WTC11 (cell line): ENCODE measurements at regions not wholly inside any gene's neighbourhood (a gene's known extent, or its start where the extent isn't known, plus 50 kb on each side); places are given as distances from the start of the nearest gene placed in this dataset.

Experiments
- ATAC-seq: fragments of 200-7000 bp; cut with Tn5 transposase; 2 replicates; pipeline ENCODE4 v1.10.0; 2021; ENCODE audit warnings: mild to moderate bottlenecking, moderate library complexity
- CTCF ChIA-PET: fragments of 300-600 bp; sonication (Branson Sonifier 250); formaldehyde crosslinking; loops from one replicate; lab custom pipeline; 2021; ENCODE audit warnings: antibody characterized with exemption; lab: Charles Lee
- POLR2A ChIA-PET: fragments of 350-600 bp; sonication (Branson Sonifier 250); formaldehyde crosslinking; loops from one replicate; lab custom pipeline; 2021; ENCODE audit warnings: antibody characterized with exemption; lab: Charles Lee
- DNase-seq: peaks from one replicate; pipeline ENCODE4 v3.0.0; 2021; ENCODE audit warnings: low spot score
- H3K27ac Mint-ChIP-seq: 2 replicates; pipeline ENCODE4 v1.8.0; 2021; ENCODE audit warnings: mixed read lengths
- H3K27me3 Mint-ChIP-seq: 2 replicates; pipeline ENCODE4 v1.8.0; 2021; ENCODE audit warnings: low read depth, mild to moderate bottlenecking, moderate library complexity, mixed read lengths
- H3K36me3 Mint-ChIP-seq: 2 replicates; pipeline ENCODE4 v1.8.0; 2021; ENCODE audit warnings: mixed read lengths
- H3K4me1 Mint-ChIP-seq: 2 replicates; pipeline ENCODE4 v1.8.0; 2022; ENCODE audit warnings: mixed read lengths
- H3K4me3 Mint-ChIP-seq: 2 replicates; pipeline ENCODE4 v1.8.0; 2021; ENCODE audit warnings: mild to moderate bottlenecking, moderate library complexity, mixed read lengths
- H3K9me3 Mint-ChIP-seq: 2 replicates; pipeline ENCODE4 v1.8.0; 2021; ENCODE audit warnings: mixed read lengths
- ATF1 ChIP-seq: sonication (generic); formaldehyde crosslinking; IDR thresholded peaks from 2 replicates; pipeline ENCODE4 v1.8.1; 2023; ENCODE audit warnings: mild to moderate bottlenecking, moderate library complexity, missing genetic modification reagents
- ELF4 ChIP-seq: sonication (generic); formaldehyde crosslinking; IDR thresholded peaks from 2 replicates; pipeline ENCODE4 v1.8.1; 2022; ENCODE audit warnings: low read depth, mild to moderate bottlenecking, moderate library complexity, missing genetic modification reagents
- MYBL2 ChIP-seq: sonication (generic); formaldehyde crosslinking; IDR thresholded peaks from 2 replicates; pipeline ENCODE4 v1.8.1; 2023; ENCODE audit warnings: mild to moderate bottlenecking, moderate library complexity, missing genetic modification reagents
- NFYB ChIP-seq: sonication (generic); formaldehyde crosslinking; conservative IDR thresholded peaks from 2 replicates; pipeline ENCODE4 v1.8.0; 2022; ENCODE audit warnings: low read depth, missing genetic modification reagents
- NR2C2 ChIP-seq: sonication (generic); formaldehyde crosslinking; IDR thresholded peaks from 2 replicates; pipeline ENCODE4 v1.8.0; 2022; ENCODE audit warnings: mild to moderate bottlenecking, missing genetic modification reagents
- PRRX2 ChIP-seq: fragments of 250-450 bp; sonication (Bioruptor Pico); IDR thresholded peaks from 2 replicates; pipeline ENCODE4 v1.8.0; 2021; ENCODE audit warnings: mild to moderate bottlenecking
- RORB ChIP-seq: fragments of 250-450 bp; sonication (Bioruptor Pico); IDR thresholded peaks from 2 replicates; pipeline ENCODE4 v1.9.0; 2021; ENCODE audit warnings: mild to moderate bottlenecking
- SMAD3 ChIP-seq: sonication (generic); formaldehyde crosslinking; IDR thresholded peaks from 2 replicates; pipeline ENCODE4 v1.8.0; 2022; ENCODE audit warnings: missing genetic modification reagents, mild to moderate bottlenecking, borderline replicate concordance
- SMAD4 ChIP-seq: sonication (generic); formaldehyde crosslinking; IDR thresholded peaks from 2 replicates; pipeline ENCODE4 v1.8.0; 2022; ENCODE audit warnings: mild to moderate bottlenecking, missing genetic modification reagents
- TCF7 ChIP-seq: sonication (generic); formaldehyde crosslinking; IDR thresholded peaks from 2 replicates; pipeline ENCODE4 v1.8.0; 2022; ENCODE audit warnings: mild to moderate bottlenecking, low read depth, missing genetic modification reagents, moderate library complexity
- ZBTB21 ChIP-seq: sonication (generic); formaldehyde crosslinking; IDR thresholded peaks from 2 replicates; pipeline ENCODE4 v1.8.1; 2023; ENCODE audit warnings: mild to moderate bottlenecking, missing genetic modification reagents, borderline replicate concordance
- ZNF121 ChIP-seq: sonication (generic); formaldehyde crosslinking; IDR thresholded peaks from 2 replicates; pipeline ENCODE4 v1.8.0; 2023; ENCODE audit warnings: missing genetic modification reagents
- TF ChIP-seq, protein P1 (sequence below): fragments of 250-450 bp; sonication (Bioruptor Pico); IDR thresholded peaks from 2 replicates; pipeline ENCODE4 v2.1.2; 2022; ENCODE audit warnings: mild to moderate bottlenecking, moderate library complexity
- TF ChIP-seq, protein P2 (sequence below): sonication (generic); formaldehyde crosslinking; conservative IDR thresholded peaks from 2 replicates; pipeline ENCODE4 v1.8.1; 2023; ENCODE audit warnings: mild to moderate bottlenecking, low read depth, missing genetic modification reagents, moderate library complexity
- TF ChIP-seq, protein P3 (sequence below): fragments of 250-450 bp; sonication (Bioruptor Pico); IDR thresholded peaks from 2 replicates; pipeline ENCODE4 v1.9.0; 2021; ENCODE audit warnings: moderate library complexity, mild to moderate bottlenecking, inconsistent platforms, borderline replicate concordance
- TF ChIP-seq, protein P4 (sequence below): fragments of 250-450 bp; sonication (Bioruptor Pico); IDR thresholded peaks from 2 replicates; pipeline ENCODE4 v1.9.0; 2021; ENCODE audit warnings: mild to moderate bottlenecking, borderline replicate concordance
- TF ChIP-seq, protein P5 (sequence below): sonication (generic); formaldehyde crosslinking; IDR thresholded peaks from 2 replicates; pipeline ENCODE4 v1.8.1; 2023; ENCODE audit warnings: mild to moderate bottlenecking, missing genetic modification reagents, moderate library complexity
- TF ChIP-seq, protein P6 (sequence below): sonication (generic); formaldehyde crosslinking; IDR thresholded peaks from 2 replicates; pipeline ENCODE4 v1.8.0; 2023; ENCODE audit warnings: missing genetic modification reagents

DNA sequence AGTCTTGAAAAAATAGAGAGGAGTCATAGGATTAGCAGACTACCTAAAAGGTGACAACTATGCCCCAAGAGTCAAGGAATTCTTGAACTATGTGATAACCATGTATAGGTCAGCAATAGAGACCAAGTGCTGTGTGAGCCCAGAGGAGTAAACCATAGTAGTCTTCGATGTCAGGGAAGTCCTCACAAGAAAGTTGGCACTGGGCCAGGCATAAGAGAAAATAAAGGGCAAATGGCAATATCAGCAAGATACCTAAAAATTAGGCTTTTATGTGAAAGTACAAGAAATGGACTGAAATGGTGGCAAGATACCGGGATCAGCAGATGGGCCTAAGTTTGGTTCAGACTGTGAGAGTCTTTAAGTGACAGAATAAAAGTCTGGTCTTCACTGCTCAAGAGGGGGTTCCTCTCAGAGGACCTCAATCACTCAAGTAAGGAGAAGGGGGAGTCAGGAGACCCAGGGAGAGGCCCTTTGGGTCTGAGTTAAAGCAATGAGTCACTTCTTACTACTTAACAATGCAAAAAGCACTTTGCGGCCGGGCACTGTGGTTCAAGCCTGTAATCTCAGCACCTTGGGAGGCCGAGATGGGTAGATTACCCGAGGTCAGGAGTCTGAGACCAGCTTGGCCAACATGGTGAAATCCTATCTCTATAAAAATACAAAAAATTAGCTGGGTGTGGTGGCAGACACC is 95.0 kb downstream of the TEX35 start:
- Mint-ChIP-seq H3K4me1 (peaks cover 10% of the 10 kb centered on the region), H3K4me3 (no peak overlapping the region), H3K27me3 (no peaks in the 10 kb centered on the region), H3K36me3 (no peaks in the 10 kb centered on the region), H3K27ac (no peak overlapping the region), H3K9me3 (no peaks in the 10 kb centered on the region)
- ATAC-seq: no peak
- no peak for TF ChIP-seq ELF4
- TF ChIP-seq, protein P1, sequence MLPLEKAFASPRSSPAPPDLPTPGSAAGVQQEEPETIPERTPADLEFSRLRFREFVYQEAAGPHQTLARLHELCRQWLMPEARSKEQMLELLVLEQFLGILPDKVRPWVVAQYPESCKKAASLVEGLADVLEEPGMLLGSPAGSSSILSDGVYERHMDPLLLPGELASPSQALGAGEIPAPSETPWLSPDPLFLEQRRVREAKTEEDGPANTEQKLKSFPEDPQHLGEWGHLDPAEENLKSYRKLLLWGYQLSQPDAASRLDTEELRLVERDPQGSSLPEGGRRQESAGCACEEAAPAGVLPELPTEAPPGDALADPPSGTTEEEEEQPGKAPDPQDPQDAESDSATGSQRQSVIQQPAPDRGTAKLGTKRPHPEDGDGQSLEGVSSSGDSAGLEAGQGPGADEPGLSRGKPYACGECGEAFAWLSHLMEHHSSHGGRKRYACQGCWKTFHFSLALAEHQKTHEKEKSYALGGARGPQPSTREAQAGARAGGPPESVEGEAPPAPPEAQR (CRISPR knock-in tag): no peak
- no peak for TF ChIP-seq SMAD4 (CRISPR knock-in tag)
- no peak for TF ChIP-seq MYBL2
- TF ChIP-seq, protein P2, sequence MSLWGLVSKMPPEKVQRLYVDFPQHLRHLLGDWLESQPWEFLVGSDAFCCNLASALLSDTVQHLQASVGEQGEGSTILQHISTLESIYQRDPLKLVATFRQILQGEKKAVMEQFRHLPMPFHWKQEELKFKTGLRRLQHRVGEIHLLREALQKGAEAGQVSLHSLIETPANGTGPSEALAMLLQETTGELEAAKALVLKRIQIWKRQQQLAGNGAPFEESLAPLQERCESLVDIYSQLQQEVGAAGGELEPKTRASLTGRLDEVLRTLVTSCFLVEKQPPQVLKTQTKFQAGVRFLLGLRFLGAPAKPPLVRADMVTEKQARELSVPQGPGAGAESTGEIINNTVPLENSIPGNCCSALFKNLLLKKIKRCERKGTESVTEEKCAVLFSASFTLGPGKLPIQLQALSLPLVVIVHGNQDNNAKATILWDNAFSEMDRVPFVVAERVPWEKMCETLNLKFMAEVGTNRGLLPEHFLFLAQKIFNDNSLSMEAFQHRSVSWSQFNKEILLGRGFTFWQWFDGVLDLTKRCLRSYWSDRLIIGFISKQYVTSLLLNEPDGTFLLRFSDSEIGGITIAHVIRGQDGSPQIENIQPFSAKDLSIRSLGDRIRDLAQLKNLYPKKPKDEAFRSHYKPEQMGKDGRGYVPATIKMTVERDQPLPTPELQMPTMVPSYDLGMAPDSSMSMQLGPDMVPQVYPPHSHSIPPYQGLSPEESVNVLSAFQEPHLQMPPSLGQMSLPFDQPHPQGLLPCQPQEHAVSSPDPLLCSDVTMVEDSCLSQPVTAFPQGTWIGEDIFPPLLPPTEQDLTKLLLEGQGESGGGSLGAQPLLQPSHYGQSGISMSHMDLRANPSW: no peak
- TF ChIP-seq ZNF121 (CRISPR knock-in tag): no peak
- no peak for TF ChIP-seq TCF7 (CRISPR knock-in tag)
- TF ChIP-seq PRRX2 (CRISPR knock-in tag): no peak
- TF ChIP-seq SMAD3 (CRISPR knock-in tag): no peak
- TF ChIP-seq RORB (CRISPR knock-in tag): no peak
- TF ChIP-seq, protein P3, sequence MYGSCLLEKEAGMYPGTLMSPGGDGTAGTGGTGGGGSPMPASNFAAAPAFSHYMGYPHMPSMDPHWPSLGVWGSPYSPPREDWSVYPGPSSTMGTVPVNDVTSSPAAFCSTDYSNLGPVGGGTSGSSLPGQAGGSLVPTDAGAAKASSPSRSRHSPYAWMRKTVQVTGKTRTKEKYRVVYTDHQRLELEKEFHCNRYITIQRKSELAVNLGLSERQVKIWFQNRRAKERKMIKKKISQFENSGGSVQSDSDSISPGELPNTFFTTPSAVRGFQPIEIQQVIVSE (CRISPR knock-in tag): no peak
- no peak for TF ChIP-seq NFYB (CRISPR knock-in tag)
- TF ChIP-seq, protein P4, sequence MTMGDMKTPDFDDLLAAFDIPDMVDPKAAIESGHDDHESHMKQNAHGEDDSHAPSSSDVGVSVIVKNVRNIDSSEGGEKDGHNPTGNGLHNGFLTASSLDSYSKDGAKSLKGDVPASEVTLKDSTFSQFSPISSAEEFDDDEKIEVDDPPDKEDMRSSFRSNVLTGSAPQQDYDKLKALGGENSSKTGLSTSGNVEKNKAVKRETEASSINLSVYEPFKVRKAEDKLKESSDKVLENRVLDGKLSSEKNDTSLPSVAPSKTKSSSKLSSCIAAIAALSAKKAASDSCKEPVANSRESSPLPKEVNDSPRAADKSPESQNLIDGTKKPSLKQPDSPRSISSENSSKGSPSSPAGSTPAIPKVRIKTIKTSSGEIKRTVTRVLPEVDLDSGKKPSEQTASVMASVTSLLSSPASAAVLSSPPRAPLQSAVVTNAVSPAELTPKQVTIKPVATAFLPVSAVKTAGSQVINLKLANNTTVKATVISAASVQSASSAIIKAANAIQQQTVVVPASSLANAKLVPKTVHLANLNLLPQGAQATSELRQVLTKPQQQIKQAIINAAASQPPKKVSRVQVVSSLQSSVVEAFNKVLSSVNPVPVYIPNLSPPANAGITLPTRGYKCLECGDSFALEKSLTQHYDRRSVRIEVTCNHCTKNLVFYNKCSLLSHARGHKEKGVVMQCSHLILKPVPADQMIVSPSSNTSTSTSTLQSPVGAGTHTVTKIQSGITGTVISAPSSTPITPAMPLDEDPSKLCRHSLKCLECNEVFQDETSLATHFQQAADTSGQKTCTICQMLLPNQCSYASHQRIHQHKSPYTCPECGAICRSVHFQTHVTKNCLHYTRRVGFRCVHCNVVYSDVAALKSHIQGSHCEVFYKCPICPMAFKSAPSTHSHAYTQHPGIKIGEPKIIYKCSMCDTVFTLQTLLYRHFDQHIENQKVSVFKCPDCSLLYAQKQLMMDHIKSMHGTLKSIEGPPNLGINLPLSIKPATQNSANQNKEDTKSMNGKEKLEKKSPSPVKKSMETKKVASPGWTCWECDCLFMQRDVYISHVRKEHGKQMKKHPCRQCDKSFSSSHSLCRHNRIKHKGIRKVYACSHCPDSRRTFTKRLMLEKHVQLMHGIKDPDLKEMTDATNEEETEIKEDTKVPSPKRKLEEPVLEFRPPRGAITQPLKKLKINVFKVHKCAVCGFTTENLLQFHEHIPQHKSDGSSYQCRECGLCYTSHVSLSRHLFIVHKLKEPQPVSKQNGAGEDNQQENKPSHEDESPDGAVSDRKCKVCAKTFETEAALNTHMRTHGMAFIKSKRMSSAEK (CRISPR knock-in tag): no peak
- TF ChIP-seq, protein P5, sequence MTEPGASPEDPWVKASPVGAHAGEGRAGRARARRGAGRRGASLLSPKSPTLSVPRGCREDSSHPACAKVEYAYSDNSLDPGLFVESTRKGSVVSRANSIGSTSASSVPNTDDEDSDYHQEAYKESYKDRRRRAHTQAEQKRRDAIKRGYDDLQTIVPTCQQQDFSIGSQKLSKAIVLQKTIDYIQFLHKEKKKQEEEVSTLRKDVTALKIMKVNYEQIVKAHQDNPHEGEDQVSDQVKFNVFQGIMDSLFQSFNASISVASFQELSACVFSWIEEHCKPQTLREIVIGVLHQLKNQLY (CRISPR knock-in tag): no peak
- TF ChIP-seq NR2C2 (CRISPR knock-in tag): no peak
- TF ChIP-seq ZBTB21 (CRISPR knock-in tag): no peak
- no peak for TF ChIP-seq ATF1 (CRISPR knock-in tag)
- TF ChIP-seq, protein P6, sequence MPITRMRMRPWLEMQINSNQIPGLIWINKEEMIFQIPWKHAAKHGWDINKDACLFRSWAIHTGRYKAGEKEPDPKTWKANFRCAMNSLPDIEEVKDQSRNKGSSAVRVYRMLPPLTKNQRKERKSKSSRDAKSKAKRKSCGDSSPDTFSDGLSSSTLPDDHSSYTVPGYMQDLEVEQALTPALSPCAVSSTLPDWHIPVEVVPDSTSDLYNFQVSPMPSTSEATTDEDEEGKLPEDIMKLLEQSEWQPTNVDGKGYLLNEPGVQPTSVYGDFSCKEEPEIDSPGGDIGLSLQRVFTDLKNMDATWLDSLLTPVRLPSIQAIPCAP: no peak
- DNase-seq: no peak
- ChIA-PET CTCF (interaction anchor here (0.7 kb wide), 1 partner anchor 91 kb away, joined by 4 read pairs; no protein-coding TSS in a partner anchor), POLR2A (interaction anchor here (0.6 kb wide), 1 partner anchor 1215 kb away, joined by 3 read pairs; no protein-coding TSS in a partner anchor)
